Epithelial cell of proximal tubule (primary cell): ENCODE measurements at regions not wholly inside any gene's neighbourhood (a gene's known extent, or its start where the extent isn't known, plus 50 kb on each side); places are given as distances from the start of the nearest gene placed in this dataset.
A peak's percentile ranks its signal among the peaks of the same experiment; 100 is the strongest.

Source experiments
- DNase-seq: peaks from one replicate; pipeline ENCODE4 v3.0.0-alpha.2; 2011; ENCODE audit warnings: low read depth
- H3K4me3 ChIP-seq: 2 replicates; pipeline ENCODE4 v1.5.1; 2011; ENCODE audit warnings: low read depth, mild to moderate bottlenecking, low read length
- TF ChIP-seq, protein P1 (sequence below): conservative IDR thresholded peaks from 2 replicates; pipeline ENCODE4 v1.5.1; 2012; ENCODE audit warnings: low read depth, mild to moderate bottlenecking, low read length

DNA sequence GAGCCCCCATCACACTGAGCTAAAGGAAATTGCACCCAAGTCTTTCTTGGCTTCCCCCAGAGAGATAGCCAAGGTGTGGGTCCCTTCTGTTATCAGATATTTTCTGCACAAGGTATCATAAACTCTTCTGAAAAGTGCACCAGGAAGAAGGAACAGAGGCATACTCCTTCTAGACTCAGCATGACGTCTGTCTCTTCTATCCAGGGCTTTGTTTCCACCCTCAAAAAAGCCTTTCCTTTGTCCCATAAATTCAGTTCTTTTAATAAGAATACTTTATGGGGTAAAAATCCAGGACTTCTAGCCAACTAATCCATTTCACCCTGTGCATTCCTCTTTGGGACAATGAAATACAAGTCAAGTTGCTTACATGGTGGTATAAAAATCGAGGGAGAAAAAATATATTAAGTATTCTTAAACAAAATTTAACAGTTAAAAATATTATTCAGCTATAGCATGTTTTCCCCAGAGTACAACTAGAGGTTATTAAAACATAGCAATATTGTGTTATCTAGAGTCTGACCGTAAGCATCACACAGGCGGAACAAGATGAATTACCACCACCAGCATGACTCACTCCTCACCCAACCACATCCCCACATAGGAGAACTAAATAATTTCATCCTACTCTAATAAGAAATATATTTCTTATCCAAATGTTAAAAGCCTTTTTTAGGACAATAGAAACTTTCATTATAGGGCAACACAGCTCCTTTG, 79.9 kb upstream of the GPC6 start:
- peak; percentile 58 for DNase-seq
- H3K4me3 ChIP-seq: no peak overlapping the region
- TF ChIP-seq, protein P1, sequence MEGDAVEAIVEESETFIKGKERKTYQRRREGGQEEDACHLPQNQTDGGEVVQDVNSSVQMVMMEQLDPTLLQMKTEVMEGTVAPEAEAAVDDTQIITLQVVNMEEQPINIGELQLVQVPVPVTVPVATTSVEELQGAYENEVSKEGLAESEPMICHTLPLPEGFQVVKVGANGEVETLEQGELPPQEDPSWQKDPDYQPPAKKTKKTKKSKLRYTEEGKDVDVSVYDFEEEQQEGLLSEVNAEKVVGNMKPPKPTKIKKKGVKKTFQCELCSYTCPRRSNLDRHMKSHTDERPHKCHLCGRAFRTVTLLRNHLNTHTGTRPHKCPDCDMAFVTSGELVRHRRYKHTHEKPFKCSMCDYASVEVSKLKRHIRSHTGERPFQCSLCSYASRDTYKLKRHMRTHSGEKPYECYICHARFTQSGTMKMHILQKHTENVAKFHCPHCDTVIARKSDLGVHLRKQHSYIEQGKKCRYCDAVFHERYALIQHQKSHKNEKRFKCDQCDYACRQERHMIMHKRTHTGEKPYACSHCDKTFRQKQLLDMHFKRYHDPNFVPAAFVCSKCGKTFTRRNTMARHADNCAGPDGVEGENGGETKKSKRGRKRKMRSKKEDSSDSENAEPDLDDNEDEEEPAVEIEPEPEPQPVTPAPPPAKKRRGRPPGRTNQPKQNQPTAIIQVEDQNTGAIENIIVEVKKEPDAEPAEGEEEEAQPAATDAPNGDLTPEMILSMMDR: no peak

- TF ChIP-seq, protein P1: no peak
- no peak for DNase-seq
- H3K4me3 ChIP-seq: no peak overlapping the region
Observed at GRCh38 chr13:93147298-93147645, 79.3 kb upstream of the GPC6 start.

- no peak for DNase-seq
- TF ChIP-seq, protein P1: no peak
- no peak overlapping the region for H3K4me3 ChIP-seq
Observed at GRCh38 chr13:93147946-93148345, 78.7 kb upstream of the GPC6 start.

- peak; percentile 52 for DNase-seq
- H3K4me3 ChIP-seq: no peak overlapping the region
- TF ChIP-seq, protein P1: no peak
Observed at GRCh38 chr13:93151277-93151676, 75.3 kb upstream of the GPC6 start.

- DNase-seq: no peak
- TF ChIP-seq, protein P1: no peak
- H3K4me3 ChIP-seq: no peak overlapping the region
Observed at GRCh38 chr13:93158565-93158964, 68.0 kb upstream of the GPC6 start.

DNA sequence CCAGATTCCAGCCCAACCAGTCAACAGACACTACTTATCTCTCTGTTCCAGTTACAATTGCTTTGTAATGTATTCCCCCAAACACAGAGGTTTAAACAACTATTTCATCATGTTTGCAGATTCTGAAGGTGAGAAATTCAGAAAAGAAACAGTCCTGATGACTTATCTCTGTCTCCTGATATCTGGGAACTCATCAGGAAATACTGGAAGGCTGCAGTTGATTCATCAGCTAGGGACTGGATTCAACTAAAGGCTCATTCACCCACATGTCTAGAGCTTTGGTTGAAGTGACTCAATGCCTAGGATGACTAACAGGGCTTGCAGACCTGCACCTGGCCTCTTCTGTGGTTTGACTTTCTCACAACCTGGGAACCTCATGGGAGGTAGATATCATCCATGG, 56.6 kb upstream of the GPC6 start:
- TF ChIP-seq, protein P1: no peak
- no peak overlapping the region for H3K4me3 ChIP-seq
- DNase-seq: peak; percentile 95

DNA sequence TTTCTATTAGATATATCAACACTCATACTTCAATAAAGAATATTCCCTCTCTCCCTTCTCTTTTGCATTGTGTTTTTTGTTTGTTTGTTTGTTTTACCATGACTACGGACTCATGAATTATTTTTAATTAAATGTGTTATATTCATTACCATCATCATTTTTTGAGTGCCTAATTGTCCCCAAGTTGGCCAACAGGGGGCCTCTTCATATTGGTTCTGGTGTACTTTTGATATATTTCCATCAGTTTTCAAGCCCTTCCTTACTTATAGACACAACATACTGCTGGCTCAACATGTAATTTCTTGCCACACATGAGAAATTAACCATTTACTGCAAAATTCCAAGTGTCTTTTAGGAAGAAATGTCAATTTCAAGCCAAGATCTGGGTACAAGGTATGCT, 54.5 kb upstream of the GPC6 start:
- H3K4me3 ChIP-seq: no peak overlapping the region
- TF ChIP-seq, protein P1: peak; percentile 45
- DNase-seq: no peak
